ENCODE measurements at regions not wholly inside any gene's neighbourhood (a gene's known extent, or its start where the extent isn't known, plus 50 kb on each side); places are given as distances from the start of the nearest gene placed in this dataset.

DNA sequence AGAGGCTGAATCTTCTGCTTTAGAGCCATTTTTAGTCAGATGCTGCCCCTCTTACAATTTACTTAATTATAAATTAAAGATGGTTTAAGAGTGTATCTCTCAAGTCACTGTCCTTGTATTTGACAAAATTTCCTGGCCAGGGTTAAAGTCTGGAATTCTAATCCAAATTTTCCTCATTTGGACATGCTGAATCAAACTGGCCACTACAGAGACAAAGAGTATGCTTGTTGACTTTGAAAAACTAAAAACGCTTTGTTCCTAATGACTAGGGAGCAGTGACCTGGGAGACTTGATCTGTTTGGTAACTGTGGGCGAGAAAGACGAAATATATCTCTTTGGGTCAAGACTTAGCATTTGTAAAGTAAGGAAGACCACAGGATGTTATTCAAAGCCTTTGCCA is 303.2 kb downstream of the ZSWIM6 start:
- Histone ChIP-seq H3K4me1 (ENCODE audit: control insufficient read depth, insufficient read depth, low read length) (no peaks in the 10 kb centered on the region), H3K9me3 (ENCODE audit: control insufficient read depth, low read length) (no peaks in the 10 kb centered on the region), H3K36me3 (ENCODE audit: control insufficient read depth, insufficient read depth, low read length) (no peaks in the 10 kb centered on the region), H3K4me3 (ENCODE audit: low read length) (no peak overlapping the region), H3K27ac (ENCODE audit: low read depth, low read length) (no peak overlapping the region), H3K27me3 (ENCODE audit: control insufficient read depth, insufficient read depth, low read length, poor library complexity, severe bottlenecking) (no peaks in the 10 kb centered on the region), H3K9ac (ENCODE audit: extremely low read depth, low read length, poor library complexity, severe bottlenecking) (no peak overlapping the region)
- Mint-ChIP-seq H3K36me3 (ENCODE audit: low read depth) (no peaks in the 10 kb centered on the region), H3K4me3 (no peak overlapping the region), H3K4me1 (no peaks in the 10 kb centered on the region), H3K27ac (no peak overlapping the region), H3K27me3 (ENCODE audit: insufficient read depth) (no peaks in the 10 kb centered on the region), H3K9me3 (no peaks in the 10 kb centered on the region)
- TF ChIP-seq, protein P1, sequence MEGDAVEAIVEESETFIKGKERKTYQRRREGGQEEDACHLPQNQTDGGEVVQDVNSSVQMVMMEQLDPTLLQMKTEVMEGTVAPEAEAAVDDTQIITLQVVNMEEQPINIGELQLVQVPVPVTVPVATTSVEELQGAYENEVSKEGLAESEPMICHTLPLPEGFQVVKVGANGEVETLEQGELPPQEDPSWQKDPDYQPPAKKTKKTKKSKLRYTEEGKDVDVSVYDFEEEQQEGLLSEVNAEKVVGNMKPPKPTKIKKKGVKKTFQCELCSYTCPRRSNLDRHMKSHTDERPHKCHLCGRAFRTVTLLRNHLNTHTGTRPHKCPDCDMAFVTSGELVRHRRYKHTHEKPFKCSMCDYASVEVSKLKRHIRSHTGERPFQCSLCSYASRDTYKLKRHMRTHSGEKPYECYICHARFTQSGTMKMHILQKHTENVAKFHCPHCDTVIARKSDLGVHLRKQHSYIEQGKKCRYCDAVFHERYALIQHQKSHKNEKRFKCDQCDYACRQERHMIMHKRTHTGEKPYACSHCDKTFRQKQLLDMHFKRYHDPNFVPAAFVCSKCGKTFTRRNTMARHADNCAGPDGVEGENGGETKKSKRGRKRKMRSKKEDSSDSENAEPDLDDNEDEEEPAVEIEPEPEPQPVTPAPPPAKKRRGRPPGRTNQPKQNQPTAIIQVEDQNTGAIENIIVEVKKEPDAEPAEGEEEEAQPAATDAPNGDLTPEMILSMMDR (conservative IDR thresholded peaks at IDR 0.05): no peak
- WGBS, 2 experiments (ENCODE audit: insufficient coverage in 1 of 2, insufficient read length in 1 of 2): 85 to 100% methylated on average over 3 of the region's 3 CpGs
- DNase-seq: no peak

DNA sequence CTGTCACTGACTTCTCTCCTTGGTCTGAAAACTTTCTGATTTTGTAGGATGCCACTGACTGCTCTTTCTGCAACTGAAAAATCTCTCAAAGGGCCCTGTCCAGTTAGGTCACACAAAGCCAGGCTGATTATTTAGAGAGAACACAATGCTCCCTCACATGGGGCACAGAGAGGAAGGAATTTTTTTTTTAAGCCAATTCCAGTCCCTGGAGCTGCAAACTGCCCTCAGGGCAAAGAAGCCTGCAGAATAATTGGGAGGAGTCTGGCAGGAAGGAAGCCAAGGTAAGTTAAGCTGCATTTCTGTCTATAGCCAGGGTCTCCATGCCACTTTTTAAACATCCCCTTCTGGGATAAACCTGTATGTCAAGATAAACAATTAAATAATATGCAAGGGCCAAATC is 305.5 kb downstream of the ZSWIM6 start:
- H3K27ac ChIP-seq (ENCODE audit: low read depth, low read length): peak overlapping the region; percentile 41
- Mint-ChIP-seq H3K36me3 (ENCODE audit: low read depth) (no peaks in the 10 kb centered on the region), H3K4me1 (no peaks in the 10 kb centered on the region), H3K4me3 (no peak overlapping the region), H3K27me3 (ENCODE audit: insufficient read depth) (no peaks in the 10 kb centered on the region), H3K27ac (no peak overlapping the region), H3K9me3 (no peaks in the 10 kb centered on the region)
- H3K4me3 ChIP-seq (ENCODE audit: low read length): no peak overlapping the region
- H3K4me1 ChIP-seq (ENCODE audit: control insufficient read depth, insufficient read depth, low read length): no peaks in the 10 kb centered on the region
- H3K9ac ChIP-seq (ENCODE audit: extremely low read depth, low read length, poor library complexity, severe bottlenecking): no peak overlapping the region
- TF ChIP-seq, protein P1 (conservative IDR thresholded peaks at IDR 0.05): no peak
- H3K36me3 ChIP-seq (ENCODE audit: control insufficient read depth, insufficient read depth, low read length): no peaks in the 10 kb centered on the region
- no peaks in the 10 kb centered on the region for H3K27me3 ChIP-seq (ENCODE audit: control insufficient read depth, insufficient read depth, low read length, poor library complexity, severe bottlenecking)
- DNase-seq: no peak
- no peaks in the 10 kb centered on the region for H3K9me3 ChIP-seq (ENCODE audit: control insufficient read depth, low read length)

DNA sequence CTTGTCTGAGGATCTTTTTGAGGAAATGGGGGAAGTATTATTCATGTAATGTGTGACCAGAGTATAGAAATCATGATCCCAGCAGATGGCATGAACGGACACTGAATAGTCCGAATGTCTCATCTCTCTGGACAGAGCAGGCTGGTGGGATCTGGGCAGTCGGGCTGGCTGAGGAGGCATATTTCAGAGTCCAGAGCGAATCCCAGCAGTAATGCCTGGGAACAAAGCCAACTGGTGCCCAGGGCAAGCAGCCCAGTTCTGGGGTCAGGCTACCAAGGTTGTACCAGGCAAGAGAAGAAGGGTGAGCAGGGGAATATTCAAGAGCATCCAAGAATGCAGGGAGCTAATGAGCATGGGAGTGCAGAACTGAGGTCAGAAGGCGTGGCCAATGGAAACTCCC is 306.4 kb downstream of the ZSWIM6 start:
- Histone ChIP-seq H3K27me3 (ENCODE audit: control insufficient read depth, insufficient read depth, low read length, poor library complexity, severe bottlenecking) (no peaks in the 10 kb centered on the region), H3K4me3 (ENCODE audit: low read length) (no peak overlapping the region), H3K9me3 (ENCODE audit: control insufficient read depth, low read length) (no peaks in the 10 kb centered on the region), H3K36me3 (ENCODE audit: control insufficient read depth, insufficient read depth, low read length) (no peaks in the 10 kb centered on the region), H3K4me1 (ENCODE audit: control insufficient read depth, insufficient read depth, low read length) (no peaks in the 10 kb centered on the region), H3K27ac (ENCODE audit: low read depth, low read length) (no peak overlapping the region), H3K9ac (ENCODE audit: extremely low read depth, low read length, poor library complexity, severe bottlenecking) (no peak overlapping the region)
- Mint-ChIP-seq H3K27me3 (ENCODE audit: insufficient read depth) (no peaks in the 10 kb centered on the region), H3K9me3 (no peaks in the 10 kb centered on the region), H3K36me3 (ENCODE audit: low read depth) (no peaks in the 10 kb centered on the region), H3K4me1 (no peaks in the 10 kb centered on the region), H3K4me3 (no peak overlapping the region), H3K27ac (no peak overlapping the region)
- WGBS, 2 experiments (ENCODE audit: insufficient coverage in 1 of 2, insufficient read length in 1 of 2): 89 to 100% methylated on average over 3 to 5 of the region's 5 CpGs
- TF ChIP-seq, protein P1 (conservative IDR thresholded peaks at IDR 0.05): no peak
- DNase-seq: no peak
